CD14-positive monocyte (primary cell): ENCODE measurements at regions not wholly inside any gene's neighbourhood (a gene's known extent, or its start where the extent isn't known, plus 50 kb on each side); places are given as distances from the start of the nearest gene placed in this dataset.

Source experiments
- DNase-seq, 3 donors: peaks; one replicate each; pipeline ENCODE4 v3.0.0-alpha.2; 2011 to 2022
- H2AFZ ChIP-seq: 2 replicates; pipeline ENCODE4 v1.6.0; 2012; ENCODE audit warnings: mild to moderate bottlenecking, low read depth, low read length, inconsistent platforms; ENCODE audit not compliant: insufficient read depth, poor library complexity, severe bottlenecking
- H3K27ac ChIP-seq, 2 donors: 1 replicate in 1 of 2; 2 replicates in 1 of 2; pipeline ENCODE4 v1.5.1; 2012 to 2013; ENCODE audit warnings: low read length in 2 of 2, control low read depth in 1 of 2, inconsistent platforms in 1 of 2, low read depth in 1 of 2, mild to moderate bottlenecking in 1 of 2
- H3K27me3 ChIP-seq, 2 donors: one replicate each; pipeline versions ENCODE4 v1.6.0 to v1.6.1; 2011 to 2013; ENCODE audit warnings: low read length in 2 of 2; ENCODE audit not compliant: control insufficient read depth in 2 of 2, insufficient read depth in 2 of 2
- H3K36me3 ChIP-seq, 2 donors: replicated peaks in 1 of 2; 1 replicate in 1 of 2; 2 replicates in 1 of 2; pipeline versions ENCODE4 v1.5.1 to v1.6.1; 2012 to 2013; ENCODE audit warnings: low read length in 2 of 2, control low read depth in 1 of 2, inconsistent platforms in 1 of 2, mild to moderate bottlenecking in 1 of 2; ENCODE audit not compliant: insufficient read depth in 2 of 2, control insufficient read depth in 1 of 2
- H3K4me1 ChIP-seq, 2 donors: 1 replicate in 1 of 2; 2 replicates in 1 of 2; pipeline versions ENCODE4 v1.5.1 to v1.6.1; 2012 to 2013; ENCODE audit warnings: low read length in 2 of 2, control low read depth in 1 of 2, inconsistent platforms in 1 of 2, mild to moderate bottlenecking in 1 of 2, moderate library complexity in 1 of 2; ENCODE audit not compliant: insufficient read depth in 2 of 2, control insufficient read depth in 1 of 2
- H3K4me2 ChIP-seq: replicated peaks from 2 replicates; pipeline ENCODE3; 2012; ENCODE audit warnings: low read length, moderate library complexity, mild to moderate bottlenecking; ENCODE audit not compliant: poor library complexity, severe bottlenecking; ENCODE audit errors: extremely low read depth
- H3K4me3 ChIP-seq, 3 experiments: fragments of 200-600 bp in 1 of 3; sonication (generic) in 1 of 3; replicated peaks in 1 of 3; 1 replicate in 2 of 3; 2 replicates in 1 of 3; pipeline ENCODE4 v1.5.1; 2011 to 2013; ENCODE audit warnings: low read length in 3 of 3, mild to moderate bottlenecking in 3 of 3, control low read depth in 2 of 3, low read depth in 2 of 3, inconsistent platforms in 1 of 3, moderate library complexity in 1 of 3
- H3K79me2 ChIP-seq: 2 replicates; pipeline ENCODE4 v1.6.0; 2012; ENCODE audit warnings: mild to moderate bottlenecking, control low read depth, inconsistent platforms, low read length, moderate library complexity; ENCODE audit not compliant: insufficient read depth
- H3K9ac ChIP-seq: 2 replicates; pipeline ENCODE4 v1.6.0; 2017; ENCODE audit warnings: low read length, mild to moderate bottlenecking; ENCODE audit not compliant: insufficient read depth, poor library complexity, severe bottlenecking
- H3K9me3 ChIP-seq, 2 donors: replicated peaks in 1 of 2; 1 replicate in 1 of 2; 2 replicates in 1 of 2; pipeline versions ENCODE4 v1.5.1 to v1.6.1; 2012 to 2013; ENCODE audit warnings: low read length in 2 of 2, control low read depth in 1 of 2; ENCODE audit not compliant: control insufficient read depth in 1 of 2, insufficient read depth in 1 of 2
- H4K20me1 ChIP-seq: 2 replicates; pipeline ENCODE4 v1.6.0; 2012; ENCODE audit warnings: mild to moderate bottlenecking, low read length, control low read depth, moderate library complexity; ENCODE audit not compliant: insufficient read depth
- H3K27ac Mint-ChIP-seq, 7 donors: one replicate each; pipeline ENCODE4 v1.8.0; 2020; ENCODE audit warnings: mild to moderate bottlenecking in 7 of 7, mixed read lengths in 7 of 7, moderate library complexity in 6 of 7, inconsistent platforms in 2 of 7
- H3K27me3 Mint-ChIP-seq, 3 donors: one replicate each; pipeline ENCODE4 v1.8.0; 2021 to 2022; ENCODE audit warnings: low read depth in 3 of 3, mild to moderate bottlenecking in 3 of 3, mixed read lengths in 3 of 3, moderate library complexity in 3 of 3, inconsistent platforms in 1 of 3
- H3K36me3 Mint-ChIP-seq, 2 donors: one replicate each; pipeline ENCODE4 v1.8.0; 2020; ENCODE audit warnings: mixed read lengths in 2 of 2, inconsistent platforms in 1 of 2, mild to moderate bottlenecking in 1 of 2
- H3K4me1 Mint-ChIP-seq: one replicate; pipeline ENCODE4 v1.8.0; 2020; ENCODE audit warnings: mild to moderate bottlenecking, mixed read lengths
- H3K4me3 Mint-ChIP-seq, 2 donors: one replicate each; pipeline ENCODE4 v1.8.0; 2020; ENCODE audit warnings: mild to moderate bottlenecking in 2 of 2, mixed read lengths in 2 of 2, moderate library complexity in 1 of 2
- H3K9me3 Mint-ChIP-seq, 7 donors: one replicate each; pipeline ENCODE4 v1.8.0; 2020 to 2022; ENCODE audit warnings: mixed read lengths in 7 of 7, mild to moderate bottlenecking in 6 of 7, moderate library complexity in 6 of 7, inconsistent platforms in 2 of 7
- WGBS: methylation state at CpG from one replicate; pipeline ENCODE4 v1.1.5; 2013; ENCODE audit warnings: missing lambda C conversion rate; ENCODE audit not compliant: insufficient coverage; 5-methylcytosine and 5-hydroxymethylcytosine counted together
- intact Hi-C, 2 donors: fragments of 100-400 bp; cut with micrococcal nuclease; formaldehyde crosslinking; loops; one replicate each; pipeline versions ENCODE4 v1.15.0 to v1.15.1; 2023
- TF ChIP-seq, protein P1 (sequence below): fragments of 200-600 bp; IDR thresholded peaks from one replicate; pipeline ENCODE4 v1.8.0; 2022; ENCODE audit warnings: antibody characterized with exemption, mild to moderate bottlenecking

DNA sequence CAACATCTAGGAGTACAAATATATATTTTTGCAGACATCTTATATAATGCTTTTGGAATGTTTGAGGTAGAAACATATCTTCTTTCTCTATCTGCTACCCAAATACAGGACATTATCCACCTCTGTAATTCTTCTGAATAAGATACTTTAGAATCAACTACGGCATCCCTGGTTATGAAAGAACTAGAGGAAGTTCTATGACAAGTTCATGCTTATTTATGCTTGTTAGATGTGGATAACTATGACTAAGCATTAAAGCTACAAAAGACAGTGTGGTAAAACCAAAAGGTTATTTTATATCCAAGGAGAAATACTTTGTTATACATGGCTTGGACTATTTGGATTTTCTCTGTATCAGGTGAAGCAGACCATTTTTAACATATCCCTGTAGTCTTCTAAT is 894.0 kb downstream of the KCNT2 start:
- Histone ChIP-seq H4K20me1 (no peaks in the 10 kb centered on the region), H3K36me3 (no peaks in the 10 kb centered on the region), H3K4me3 (no peak overlapping the region), H3K4me1 (peaks cover 0 to 2% of the 10 kb centered on the region in 2 donors), H2AFZ (no peak overlapping the region), H3K9me3 (no peaks in the 10 kb centered on the region), H3K27ac (no peak overlapping the region), H3K27me3 (no peaks in the 10 kb centered on the region), H3K79me2 (no peaks in the 10 kb centered on the region), H3K4me2 (no peak overlapping the region), H3K9ac (no peak overlapping the region)
- intact Hi-C loops: no loop called here
- H3K9me3 Mint-ChIP-seq: no peaks in the 10 kb centered on the region
- DNase-seq: no peak
- TF ChIP-seq, protein P1, sequence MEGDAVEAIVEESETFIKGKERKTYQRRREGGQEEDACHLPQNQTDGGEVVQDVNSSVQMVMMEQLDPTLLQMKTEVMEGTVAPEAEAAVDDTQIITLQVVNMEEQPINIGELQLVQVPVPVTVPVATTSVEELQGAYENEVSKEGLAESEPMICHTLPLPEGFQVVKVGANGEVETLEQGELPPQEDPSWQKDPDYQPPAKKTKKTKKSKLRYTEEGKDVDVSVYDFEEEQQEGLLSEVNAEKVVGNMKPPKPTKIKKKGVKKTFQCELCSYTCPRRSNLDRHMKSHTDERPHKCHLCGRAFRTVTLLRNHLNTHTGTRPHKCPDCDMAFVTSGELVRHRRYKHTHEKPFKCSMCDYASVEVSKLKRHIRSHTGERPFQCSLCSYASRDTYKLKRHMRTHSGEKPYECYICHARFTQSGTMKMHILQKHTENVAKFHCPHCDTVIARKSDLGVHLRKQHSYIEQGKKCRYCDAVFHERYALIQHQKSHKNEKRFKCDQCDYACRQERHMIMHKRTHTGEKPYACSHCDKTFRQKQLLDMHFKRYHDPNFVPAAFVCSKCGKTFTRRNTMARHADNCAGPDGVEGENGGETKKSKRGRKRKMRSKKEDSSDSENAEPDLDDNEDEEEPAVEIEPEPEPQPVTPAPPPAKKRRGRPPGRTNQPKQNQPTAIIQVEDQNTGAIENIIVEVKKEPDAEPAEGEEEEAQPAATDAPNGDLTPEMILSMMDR: no peak
- peaks cover 7% of the 10 kb centered on the region for H3K4me1 Mint-ChIP-seq
- H3K4me3 Mint-ChIP-seq: no peak overlapping the region
- no peaks in the 10 kb centered on the region for H3K36me3 Mint-ChIP-seq
- H3K27ac Mint-ChIP-seq: no peak overlapping the region
- no peaks in the 10 kb centered on the region for H3K27me3 Mint-ChIP-seq
- no CpG with 5 or more reads among the region's 1 CpG for WGBS

DNA sequence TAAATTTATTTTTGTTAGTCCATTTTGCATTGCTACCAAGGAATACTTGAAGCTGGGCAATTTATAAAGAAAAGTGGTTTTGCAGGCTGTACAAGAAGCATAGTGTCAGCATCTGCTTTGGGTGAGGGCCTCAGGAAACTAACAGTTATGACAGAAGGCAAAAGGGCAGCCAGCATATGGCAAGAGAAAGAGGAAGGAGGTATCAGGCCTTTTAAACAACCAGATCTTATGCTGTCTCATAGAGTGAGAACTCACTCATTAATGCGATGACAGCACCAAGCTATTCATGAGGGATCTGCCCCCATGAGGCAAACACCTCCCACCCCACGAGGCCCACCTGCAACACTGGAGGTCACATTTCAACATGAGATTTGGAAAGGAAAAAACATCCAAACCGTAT is 898.4 kb downstream of the KCNT2 start:
- no peak for DNase-seq

More for the DNA sequence above, 898.4 kb downstream of the KCNT2 start:
- Mint-ChIP-seq H3K9me3 (peaks cover 0 to 2% (median 0%) of the 10 kb centered on the region in 7 donors), H3K4me3 (no peak overlapping the region), H3K27ac (peak overlapping the region in 4 of 7 donors; percentile 16 to 75 (median 56)), H3K27me3 (no peaks in the 10 kb centered on the region), H3K36me3 (no peaks in the 10 kb centered on the region), H3K4me1 (peaks cover 7% of the 10 kb centered on the region)
- H3K4me2 ChIP-seq: no peak overlapping the region
- no peaks in the 10 kb centered on the region for H3K36me3 ChIP-seq
- H3K27me3 ChIP-seq: no peaks in the 10 kb centered on the region
- no peak overlapping the region for H3K4me3 ChIP-seq
- no peak overlapping the region for H2AFZ ChIP-seq
- H3K9ac ChIP-seq: no peak overlapping the region
- peaks cover 0 to 2% of the 10 kb centered on the region in 2 donors for H3K4me1 ChIP-seq
- H3K79me2 ChIP-seq: no peaks in the 10 kb centered on the region
- H4K20me1 ChIP-seq: no peaks in the 10 kb centered on the region
- intact Hi-C loops: no loop called here
- TF ChIP-seq, protein P1: no peak
- no peaks in the 10 kb centered on the region for H3K9me3 ChIP-seq
- 18% methylated on average over 2 of the region's 3 CpGs for WGBS
- no peak overlapping the region for H3K27ac ChIP-seq
